ENCODE measurements at regions not wholly inside any gene's neighbourhood (a gene's known extent, or its start where the extent isn't known, plus 50 kb on each side); places are given as distances from the start of the nearest gene placed in this dataset.

GRCh38 chr7:136480901-136481300 lies 387.6 kb upstream of the CHRM2 start:
- no peak overlapping the region for H3K56ac ChIP-seq (replicated peaks; ENCODE audit: insufficient read length, low read depth, low read length)
- H3K23ac ChIP-seq (ENCODE audit: insufficient read length) = no peak overlapping the region
- no peak overlapping the region for H2BK12ac ChIP-seq (ENCODE audit: low read depth, low read length)
- CTCF ChIA-PET (ENCODE audit: partially characterized antibody) = no interaction called here
- H3K14ac ChIP-seq (ENCODE audit: insufficient read length) = no peak overlapping the region
- H2BK20ac ChIP-seq (ENCODE audit: low read length) = no peak overlapping the region
- H2AK5ac ChIP-seq (ENCODE audit: low read depth, low read length) = no peak overlapping the region
- POLR2A ChIA-PET (ENCODE audit: partially characterized antibody) = no interaction called here
- H3K23me2 ChIP-seq (ENCODE audit: low read depth, low read length) = no peaks in the 10 kb centered on the region
- no peak overlapping the region for H3K4me3 ChIP-seq (ENCODE audit: extremely low read depth in 1 of 4, insufficient read depth in 2 of 4, low read depth in 3 of 4, low read length in 4 of 4)
- H3K36me3 ChIP-seq (ENCODE audit: control insufficient read depth in 2 of 4, insufficient read depth in 4 of 4, low read length in 3 of 4) = no peaks in the 10 kb centered on the region
- no peak overlapping the region for H2BK5ac ChIP-seq (ENCODE audit: low read depth, low read length)
- H3K18ac ChIP-seq (ENCODE audit: extremely low read depth, low read length) = no peak overlapping the region
- no peak overlapping the region for H2AFZ ChIP-seq (ENCODE audit: low read length)
- no peaks in the 10 kb centered on the region; a peak in 1 of 7 replicates for H3K4me1 ChIP-seq (replicated peaks in 1 of 4; ENCODE audit: control insufficient read depth in 3 of 4, insufficient read depth in 4 of 4, low read length in 3 of 4)
- no peaks in the 10 kb centered on the region for H3K9me3 ChIP-seq (ENCODE audit: insufficient read depth in 2 of 2, low read depth in 1 of 2, low read length in 1 of 2)
- 72% methylated on average over 4 of the region's 4 CpGs; no CpG with 5 or more reads in 1 of the 2 experiments for WGBS, 2 experiments (ENCODE audit: extremely low coverage in 1 of 2, insufficient coverage in 1 of 2, insufficient read length in 1 of 2, insufficient replicate concordance in 2 of 2, low coverage in 1 of 2, low lambda C conversion rate in 2 of 2, missing lambda C conversion rate in 1 of 2)
- H3K79me1 ChIP-seq (ENCODE audit: low read depth, low read length) = no peaks in the 10 kb centered on the region
- no peak overlapping the region for H4K8ac ChIP-seq (ENCODE audit: extremely low read depth, insufficient read depth, low read length)
- FAIRE-seq = no peak
- H4K20me1 ChIP-seq (replicated peaks in 1 of 2; ENCODE audit: control insufficient read depth in 1 of 2, insufficient read depth in 2 of 2, low read length in 2 of 2) = no peaks in the 10 kb centered on the region
- DNase-seq (ENCODE audit: low read depth in 1 of 2, low spot score in 2 of 2) = no peak
- H4K91ac ChIP-seq (replicated peaks; ENCODE audit: insufficient read length, low read length) = no peak overlapping the region
- no peak overlapping the region for H2BK15ac ChIP-seq (ENCODE audit: low read length)
- H3K27me3 ChIP-seq (replicated peaks in 1 of 4; ENCODE audit: control insufficient read depth in 3 of 4, extremely low read depth in 1 of 4, insufficient read depth in 3 of 4, low read length in 3 of 4) = no peaks in the 10 kb centered on the region
- no peak overlapping the region for H3K4me2 ChIP-seq (ENCODE audit: insufficient read depth in 1 of 2, low read depth in 2 of 2, low read length in 2 of 2)
- H2BK120ac ChIP-seq (replicated peaks; ENCODE audit: low read depth, low read length) = no peak overlapping the region
- no peaks in the 10 kb centered on the region for H3K79me2 ChIP-seq (ENCODE audit: control insufficient read depth in 1 of 2, insufficient read depth in 2 of 2, low read length in 2 of 2)
- no peak overlapping the region for H3K27ac ChIP-seq (ENCODE audit: low read depth, low read length)
- H4K5ac ChIP-seq (ENCODE audit: insufficient read length, low read depth, low read length) = no peak overlapping the region
- H3K4ac ChIP-seq (replicated peaks; ENCODE audit: insufficient read length, low read depth, low read length) = no peak overlapping the region
- no peak overlapping the region for H3K9ac ChIP-seq (replicated peaks in 1 of 4; ENCODE audit: extremely low read depth in 1 of 4, low read depth in 3 of 4, low read length in 3 of 4)
- TF ChIP-seq SIX5 (IDR thresholded peaks at IDR 0.05; ENCODE audit: low read depth, low read length) = no peak
- no peak for TF ChIP-seq CBX5 (IDR thresholded peaks at IDR 0.05; ENCODE audit: low read depth, low read length)
- no peak for TF ChIP-seq GTF2F1 (IDR thresholded peaks at IDR 0.05; ENCODE audit: borderline replicate concordance, low read depth, low read length)
- no peak for TF ChIP-seq GABPA (IDR thresholded peaks at IDR 0.05; ENCODE audit: borderline replicate concordance, insufficient read depth, low read length)
